ENCODE measurements at regions not wholly inside any gene's neighbourhood (a gene's known extent, or its start where the extent isn't known, plus 50 kb on each side); places are given as distances from the start of the nearest gene placed in this dataset.

- TF ChIP-seq, protein P1, sequence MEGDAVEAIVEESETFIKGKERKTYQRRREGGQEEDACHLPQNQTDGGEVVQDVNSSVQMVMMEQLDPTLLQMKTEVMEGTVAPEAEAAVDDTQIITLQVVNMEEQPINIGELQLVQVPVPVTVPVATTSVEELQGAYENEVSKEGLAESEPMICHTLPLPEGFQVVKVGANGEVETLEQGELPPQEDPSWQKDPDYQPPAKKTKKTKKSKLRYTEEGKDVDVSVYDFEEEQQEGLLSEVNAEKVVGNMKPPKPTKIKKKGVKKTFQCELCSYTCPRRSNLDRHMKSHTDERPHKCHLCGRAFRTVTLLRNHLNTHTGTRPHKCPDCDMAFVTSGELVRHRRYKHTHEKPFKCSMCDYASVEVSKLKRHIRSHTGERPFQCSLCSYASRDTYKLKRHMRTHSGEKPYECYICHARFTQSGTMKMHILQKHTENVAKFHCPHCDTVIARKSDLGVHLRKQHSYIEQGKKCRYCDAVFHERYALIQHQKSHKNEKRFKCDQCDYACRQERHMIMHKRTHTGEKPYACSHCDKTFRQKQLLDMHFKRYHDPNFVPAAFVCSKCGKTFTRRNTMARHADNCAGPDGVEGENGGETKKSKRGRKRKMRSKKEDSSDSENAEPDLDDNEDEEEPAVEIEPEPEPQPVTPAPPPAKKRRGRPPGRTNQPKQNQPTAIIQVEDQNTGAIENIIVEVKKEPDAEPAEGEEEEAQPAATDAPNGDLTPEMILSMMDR (optimal IDR thresholded peaks at IDR 0.05 in 1 of 3, IDR thresholded peaks at IDR 0.05 in 1 of 3, conservative IDR thresholded peaks at IDR 0.05 in 1 of 3; ENCODE audit: extremely low read depth in 1 of 3, insufficient read depth in 2 of 3, low read length in 3 of 3) = no peak
- TF ChIP-seq EZH2 (IDR thresholded peaks at IDR 0.05; ENCODE audit: low read length) = no peak
Measured at GRCh38 chr6:88371480-88371879, 205.3 kb upstream of the CNR1 start.
